ENCODE measurements at regions not wholly inside any gene's neighbourhood (a gene's known extent, or its start where the extent isn't known, plus 50 kb on each side); places are given as distances from the start of the nearest gene placed in this dataset.

DNA sequence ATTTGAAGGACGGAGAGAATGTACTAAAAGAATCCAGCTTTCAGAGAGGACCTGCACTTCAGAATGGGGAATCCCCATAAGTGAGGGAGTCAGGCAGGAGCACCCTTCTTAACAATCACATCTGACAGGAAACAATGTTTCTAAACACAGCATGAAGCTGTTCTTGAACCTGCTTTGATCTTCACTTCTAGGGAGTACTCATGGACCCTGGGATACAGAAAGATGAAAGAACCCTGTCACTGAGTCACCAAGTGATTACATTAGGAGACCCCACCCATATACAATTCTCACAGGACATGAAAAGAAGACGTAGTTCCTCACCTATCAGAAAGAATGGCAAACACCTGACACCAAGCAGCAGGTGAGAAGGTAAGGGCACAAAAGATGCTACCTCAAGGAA lies 296.9 kb upstream of the ZC3H12C start:
- no peak for DNase-seq

DNA sequence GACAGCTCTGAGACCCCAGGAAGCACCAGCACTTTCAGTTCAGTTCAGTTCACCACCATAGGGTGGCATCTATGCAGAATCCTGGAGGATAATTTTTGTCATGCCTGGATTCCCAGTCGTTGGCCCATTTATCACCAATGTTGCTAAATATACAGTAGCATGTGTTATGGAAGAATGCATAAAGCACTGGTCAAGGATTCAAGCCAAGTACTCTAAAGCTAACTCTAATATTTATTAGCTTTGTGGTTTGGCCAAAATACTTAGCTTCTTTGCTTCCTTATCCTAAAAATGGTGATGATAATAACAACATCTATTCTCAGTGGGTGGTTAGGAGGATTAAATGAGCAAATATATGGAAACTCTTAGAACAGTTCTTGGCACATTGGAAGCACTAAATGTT lies 294.7 kb upstream of the ZC3H12C start:
- DNase-seq: no peak

DNA sequence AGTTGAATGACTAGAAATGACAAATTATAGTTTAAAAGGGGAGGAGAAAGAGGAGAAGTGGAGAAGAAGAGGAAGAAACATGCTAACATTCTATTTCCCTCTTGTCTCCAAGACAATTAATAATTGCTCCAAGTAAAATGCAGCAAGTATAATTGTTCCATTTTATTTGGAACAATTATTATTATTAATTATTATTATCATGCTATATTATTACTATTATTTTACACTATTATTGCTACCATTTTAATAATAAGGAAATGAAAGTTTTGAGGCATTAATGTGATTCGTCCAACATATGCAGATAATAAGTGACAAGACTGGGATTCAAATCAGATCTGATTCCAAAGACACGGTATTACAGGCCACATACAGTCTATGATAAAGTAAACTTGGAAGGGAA lies 293.6 kb upstream of the ZC3H12C start:
- no peak for DNase-seq

DNA sequence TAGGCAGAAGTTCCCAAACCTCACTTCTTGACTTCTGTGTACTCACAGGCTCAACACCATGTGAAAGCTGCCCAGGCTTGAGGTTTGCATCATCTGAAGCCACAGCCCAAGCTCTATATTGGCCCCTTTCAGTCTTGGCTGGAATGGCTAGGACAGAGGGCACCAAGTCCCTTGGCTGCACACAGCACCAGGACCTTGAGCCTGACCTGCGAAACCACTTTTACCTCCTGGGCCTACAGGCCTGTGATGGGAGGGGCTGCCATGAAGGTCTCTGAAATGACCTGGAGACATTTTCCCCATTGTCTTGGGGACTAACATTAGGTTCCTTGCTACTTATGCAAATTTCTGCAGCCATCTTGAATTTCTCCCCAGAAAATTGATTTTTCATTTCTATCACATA lies 288.3 kb upstream of the ZC3H12C start:
- DNase-seq: no peak

DNA sequence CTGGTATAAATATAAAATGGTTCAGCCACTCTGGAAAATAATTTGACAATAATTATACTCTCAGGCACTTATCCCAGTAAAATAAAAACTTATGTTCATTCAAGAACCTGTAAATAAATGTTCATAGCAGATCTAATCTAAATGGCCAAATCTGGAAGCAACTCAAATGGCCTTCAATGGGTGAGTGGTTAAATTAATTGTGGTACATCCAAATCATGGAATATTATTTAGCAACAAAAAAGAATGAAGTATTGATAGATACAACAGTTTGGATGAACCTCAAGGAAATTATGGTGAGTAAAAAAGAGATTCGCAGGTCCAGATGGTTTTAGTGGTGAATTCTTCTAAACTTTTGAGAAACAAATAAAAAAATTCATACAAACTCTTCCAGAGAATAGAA lies 287.0 kb upstream of the ZC3H12C start:
- no peak for DNase-seq

DNA sequence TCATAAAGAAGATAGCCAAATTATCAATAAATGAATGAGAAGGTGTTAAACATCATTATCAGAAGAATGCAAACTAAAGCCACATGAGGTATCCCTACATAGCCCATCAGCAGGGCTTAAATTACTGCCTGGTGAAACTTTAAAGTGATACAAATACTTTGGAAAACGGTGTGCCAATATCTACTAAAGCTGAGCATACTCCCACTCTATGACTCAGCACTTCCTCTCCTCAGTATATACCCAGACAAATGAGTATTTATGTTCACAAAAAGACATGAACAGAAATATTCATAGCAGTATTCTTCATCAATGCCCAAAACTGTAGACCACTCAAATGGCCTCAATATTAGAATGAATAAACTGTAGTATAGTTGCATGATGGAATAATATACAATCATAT lies 284.6 kb upstream of the ZC3H12C start:
- DNase-seq: no peak

DNA sequence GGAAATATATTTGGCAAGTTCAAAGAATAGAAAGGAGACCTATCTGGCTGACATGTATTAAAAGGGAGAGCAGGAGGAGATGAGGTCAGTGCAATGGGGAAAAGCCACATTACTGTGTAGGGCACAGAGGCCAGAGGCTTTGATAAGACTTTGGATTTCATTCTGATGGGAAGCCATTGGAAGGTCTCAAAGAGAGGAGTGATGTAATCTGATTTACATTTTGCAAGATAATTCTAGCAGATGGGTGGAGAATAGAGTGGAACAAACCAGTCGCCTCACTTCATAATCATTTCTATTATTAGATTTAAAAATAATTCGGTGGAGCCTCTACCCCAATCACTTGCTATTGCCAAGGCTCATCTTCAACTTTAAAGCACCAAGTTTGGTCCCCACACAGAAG lies 278.4 kb upstream of the ZC3H12C start:
- DNase-seq: no peak

DNA sequence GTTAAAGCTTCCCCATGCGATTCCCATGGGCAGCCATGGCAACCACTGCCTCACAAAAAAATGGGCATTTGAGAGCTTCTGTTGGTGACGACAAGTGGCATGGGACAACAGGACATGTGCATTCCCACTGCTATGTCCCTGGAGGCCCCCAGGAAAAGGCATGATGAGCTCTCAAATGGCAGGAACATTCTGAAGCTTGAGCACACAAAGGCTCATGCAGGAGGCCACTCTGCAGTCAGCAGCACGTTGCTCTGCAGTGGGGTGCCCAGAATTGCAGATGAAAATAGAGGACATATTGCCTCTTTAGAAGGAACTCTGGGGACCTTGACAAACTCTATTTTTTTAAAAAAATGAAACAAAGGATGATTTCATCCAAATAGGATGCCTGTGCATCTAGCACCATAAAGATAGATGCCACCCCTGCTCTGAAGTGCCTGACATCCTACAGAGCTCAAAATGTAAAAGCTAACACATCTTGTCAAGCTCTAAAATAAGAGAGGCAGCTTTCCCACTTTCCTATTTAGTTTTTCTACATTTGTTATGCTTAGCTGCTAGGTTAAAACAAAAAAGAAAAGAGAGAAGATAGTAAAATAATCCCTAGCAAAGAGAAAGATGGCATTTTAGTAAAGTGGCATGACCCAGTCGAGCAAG lies 277.6 kb upstream of the ZC3H12C start:
- DNase-seq: no peak

DNA sequence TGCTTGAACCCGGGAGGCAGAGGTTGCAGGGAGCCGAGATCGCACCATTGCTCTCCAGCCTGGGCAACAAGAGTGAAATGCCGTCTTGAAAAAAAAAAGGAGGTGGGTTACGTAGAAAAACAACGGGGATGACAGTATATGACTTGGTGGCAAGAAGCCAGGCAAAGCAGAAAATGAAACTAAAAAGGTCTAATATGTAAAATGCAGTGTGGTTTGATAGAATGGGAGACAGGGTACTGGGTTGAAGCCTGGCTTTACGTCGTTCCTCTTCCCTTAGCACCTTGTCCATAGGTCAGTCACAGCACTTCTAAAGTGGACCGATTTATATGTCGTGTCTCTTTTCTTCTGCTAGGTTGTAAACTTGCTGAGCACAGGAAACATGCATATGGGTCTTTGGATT lies 274.9 kb upstream of the ZC3H12C start:
- no peak for DNase-seq

DNA sequence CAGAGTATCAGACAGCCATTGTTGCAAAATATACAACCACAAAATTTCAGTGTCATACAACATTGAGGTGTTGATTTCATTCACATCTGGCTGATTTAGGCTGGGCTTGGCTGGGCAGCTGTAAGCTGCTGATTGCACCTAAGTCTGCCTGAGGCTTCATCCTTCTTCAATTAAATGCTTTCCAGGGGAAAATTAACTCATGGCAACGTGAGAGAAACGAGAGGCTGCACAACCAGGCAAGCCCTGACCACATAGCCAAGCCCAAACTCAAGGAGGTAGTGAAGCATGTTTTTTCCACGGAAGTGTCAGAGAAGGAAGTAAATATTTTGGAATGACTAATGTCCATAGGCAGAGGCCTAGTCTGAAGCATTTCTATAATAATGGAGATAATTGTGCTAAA lies 273.8 kb upstream of the ZC3H12C start:
- DNase-seq: no peak

DNA sequence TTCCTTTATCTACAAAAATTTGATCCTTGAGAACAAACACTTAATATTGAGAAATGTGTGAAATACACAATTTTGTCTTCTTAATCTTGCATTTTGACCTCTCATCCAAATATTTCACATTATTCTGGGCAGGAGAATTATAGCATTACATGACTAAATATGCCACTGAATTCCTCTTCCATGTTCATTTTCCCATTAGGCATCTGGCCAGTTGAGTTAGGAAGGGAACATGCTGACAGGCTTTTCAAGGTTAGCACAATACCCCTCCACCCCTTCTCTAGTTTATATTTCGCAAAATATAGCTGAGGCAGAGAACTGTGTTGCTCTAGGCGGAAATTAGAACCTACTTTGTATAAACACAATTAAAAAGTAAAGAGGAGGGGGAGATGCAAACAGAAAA lies 271.7 kb upstream of the ZC3H12C start:
- DNase-seq: no peak

DNA sequence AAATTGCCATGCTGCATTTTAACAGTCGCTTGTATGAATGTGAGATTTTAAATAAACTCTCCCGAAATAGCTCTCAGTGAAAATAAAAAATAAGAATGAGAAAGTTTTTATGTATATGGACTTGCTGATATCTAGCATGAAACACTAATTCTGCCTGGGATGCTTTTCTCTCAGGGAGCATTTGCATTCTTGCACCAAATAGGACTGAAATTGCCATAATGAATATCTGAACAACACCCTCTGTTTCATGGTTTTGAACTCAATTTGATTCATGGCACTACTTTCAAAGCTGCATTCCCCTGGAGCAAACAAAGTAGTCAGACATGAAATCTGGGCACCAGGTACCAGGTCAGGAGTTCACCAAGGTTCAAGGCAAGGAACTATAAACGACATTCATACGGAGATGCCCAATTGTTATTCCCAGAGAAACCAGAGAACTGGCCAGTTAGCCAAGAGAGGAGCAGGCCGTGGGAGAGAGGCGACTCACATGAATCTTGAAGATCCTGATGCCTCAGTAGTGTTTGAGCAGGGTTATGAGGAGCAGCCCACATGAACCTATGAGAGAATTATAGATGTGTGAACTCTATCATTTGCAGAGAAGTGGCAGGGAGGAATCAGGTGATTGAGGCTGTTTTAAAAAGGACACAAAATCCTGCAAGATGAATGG lies 270.6 kb upstream of the ZC3H12C start:
- no peak for DNase-seq

DNA sequence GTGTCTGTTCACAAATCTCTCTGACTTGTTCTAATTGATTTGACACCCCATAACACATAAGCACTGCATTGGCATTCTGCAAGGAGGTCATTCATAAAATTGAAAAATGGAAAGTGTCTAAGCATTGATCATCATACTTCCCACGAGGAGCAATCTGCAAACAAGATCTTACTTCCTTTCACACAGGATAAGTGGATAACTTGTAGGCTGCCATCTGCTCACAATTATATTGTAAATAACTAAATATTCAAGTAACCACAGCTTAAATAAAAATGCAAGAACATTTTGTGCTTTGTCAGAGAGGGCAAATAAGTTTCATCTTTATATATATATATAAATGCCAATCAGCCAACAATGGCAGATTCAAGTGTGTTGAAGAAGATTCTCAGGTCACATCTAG lies 264.8 kb upstream of the ZC3H12C start:
- no peak for DNase-seq

DNA sequence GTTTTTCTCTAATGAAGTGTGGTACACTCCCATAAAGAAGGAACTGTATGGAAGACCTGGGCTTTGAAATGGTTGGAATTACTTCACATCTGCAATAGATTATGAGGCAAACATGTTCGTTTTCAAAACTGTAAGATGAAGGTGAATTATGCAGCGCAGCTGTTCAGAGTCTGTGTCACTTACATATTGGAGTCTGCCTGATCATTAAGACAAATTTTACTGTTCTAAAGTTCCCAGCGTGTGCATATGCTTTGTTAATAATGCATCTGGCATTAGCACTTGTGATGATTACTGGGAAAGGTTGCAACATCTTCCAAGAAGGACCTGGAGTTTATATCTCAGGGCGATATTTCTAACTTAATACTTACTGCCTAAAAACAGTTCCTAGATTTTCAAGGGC lies 255.2 kb upstream of the ZC3H12C start:
- no peak for DNase-seq

DNA sequence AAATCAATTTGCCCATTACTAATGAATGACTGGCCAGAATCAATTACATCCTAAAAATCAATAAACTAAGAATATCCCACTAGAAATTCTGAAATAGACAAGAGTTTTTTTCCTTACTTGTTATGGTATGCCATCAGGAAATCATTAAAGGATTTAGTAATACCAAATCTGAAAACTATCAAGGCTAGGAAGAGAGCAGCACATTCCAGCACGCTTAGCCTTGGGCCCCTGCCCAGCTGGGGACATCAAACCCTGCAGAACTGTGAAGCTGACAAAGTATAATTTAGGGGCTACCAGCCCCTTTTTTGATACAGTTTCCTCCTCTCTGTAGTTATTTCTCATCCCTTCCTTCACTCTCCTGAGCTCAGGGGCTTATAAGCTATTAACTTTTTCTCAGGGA lies 247.8 kb upstream of the ZC3H12C start:
- DNase-seq: no peak

DNA sequence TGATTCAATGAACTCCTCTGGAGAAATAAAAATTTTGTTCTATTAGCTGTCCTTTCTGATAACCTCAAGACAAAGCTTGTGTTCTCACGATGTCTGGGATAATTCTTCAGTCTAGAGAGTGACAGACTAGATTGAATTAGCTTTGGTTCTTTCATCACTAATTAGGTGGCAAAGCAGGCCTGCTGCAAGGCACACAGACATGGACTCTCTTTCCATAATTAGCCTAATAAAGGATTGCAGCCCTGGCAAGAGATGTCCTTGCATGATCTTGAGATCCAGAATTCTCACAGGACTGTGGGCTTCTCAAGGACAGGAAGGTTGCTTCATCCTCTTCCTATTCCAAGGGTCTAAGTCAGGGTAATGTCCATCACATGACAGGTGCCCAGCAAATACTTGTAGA lies 245.6 kb upstream of the ZC3H12C start:
- DNase-seq: no peak

DNA sequence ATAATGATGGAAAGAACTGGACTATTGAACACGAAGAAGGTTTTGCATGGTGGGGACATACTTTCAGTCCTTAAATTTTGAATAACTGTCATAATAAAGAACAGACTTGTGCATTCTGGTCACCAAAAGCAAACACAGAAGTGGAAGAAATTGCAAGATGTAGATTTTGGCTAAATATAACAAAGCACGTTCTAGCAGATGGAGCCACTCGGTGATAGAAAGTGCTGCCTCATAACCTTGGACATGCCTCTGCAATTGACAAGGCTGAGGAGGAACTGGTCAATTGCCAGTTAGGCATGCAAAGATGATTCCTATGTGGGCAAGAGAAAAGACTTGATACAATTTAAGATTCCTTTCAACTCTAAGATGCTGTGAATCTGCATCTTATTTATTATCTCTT lies 244.1 kb upstream of the ZC3H12C start:
- no peak for DNase-seq

DNA sequence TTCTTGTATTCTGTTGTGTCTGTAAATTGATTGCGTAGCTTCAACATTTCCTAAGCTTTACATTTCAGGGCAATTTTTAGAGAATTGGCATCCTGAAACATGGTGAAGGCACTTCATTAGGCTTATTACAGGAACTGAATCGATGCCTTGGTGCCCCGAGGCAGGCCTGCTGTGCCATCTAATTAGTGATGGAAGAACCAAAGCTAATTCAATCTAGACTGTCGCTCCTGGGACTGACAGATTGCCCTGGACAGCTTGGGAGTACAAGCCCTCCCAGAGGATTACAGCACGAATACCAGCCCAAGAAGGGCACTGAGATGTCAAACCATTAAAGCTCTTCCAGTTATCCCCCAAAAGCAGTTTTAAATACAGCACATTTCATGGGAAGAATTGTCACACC lies 243.2 kb upstream of the ZC3H12C start:
- DNase-seq: no peak

DNA sequence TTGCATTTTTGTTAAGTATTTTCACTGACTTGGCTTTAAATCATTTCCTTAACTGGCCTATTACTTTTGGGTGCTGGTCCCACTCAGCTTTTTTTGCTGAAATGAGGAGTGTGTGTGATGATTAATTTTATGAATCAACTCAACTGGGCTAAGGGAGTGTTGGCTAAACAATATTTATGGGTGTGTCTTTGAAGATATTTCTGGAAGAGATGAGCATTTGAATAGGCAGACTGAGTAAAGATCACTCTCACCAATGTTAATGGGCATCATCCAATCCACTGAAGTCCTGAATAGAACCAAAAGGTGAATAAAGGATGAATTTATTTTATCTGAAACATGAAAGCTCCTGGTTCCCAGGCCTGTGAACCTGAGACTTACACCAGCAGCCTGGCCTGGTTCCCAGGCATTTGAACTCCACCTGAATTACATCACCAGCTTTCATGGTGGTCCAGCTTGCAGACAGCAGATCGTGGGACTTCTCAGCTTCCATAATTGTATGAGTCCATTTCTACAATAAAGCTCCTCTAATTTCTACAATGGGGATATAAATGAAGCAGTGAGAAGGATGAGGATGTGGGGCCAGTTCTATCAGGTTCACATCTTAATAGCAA lies 241.3 kb upstream of the ZC3H12C start:
- no peak for DNase-seq

DNA sequence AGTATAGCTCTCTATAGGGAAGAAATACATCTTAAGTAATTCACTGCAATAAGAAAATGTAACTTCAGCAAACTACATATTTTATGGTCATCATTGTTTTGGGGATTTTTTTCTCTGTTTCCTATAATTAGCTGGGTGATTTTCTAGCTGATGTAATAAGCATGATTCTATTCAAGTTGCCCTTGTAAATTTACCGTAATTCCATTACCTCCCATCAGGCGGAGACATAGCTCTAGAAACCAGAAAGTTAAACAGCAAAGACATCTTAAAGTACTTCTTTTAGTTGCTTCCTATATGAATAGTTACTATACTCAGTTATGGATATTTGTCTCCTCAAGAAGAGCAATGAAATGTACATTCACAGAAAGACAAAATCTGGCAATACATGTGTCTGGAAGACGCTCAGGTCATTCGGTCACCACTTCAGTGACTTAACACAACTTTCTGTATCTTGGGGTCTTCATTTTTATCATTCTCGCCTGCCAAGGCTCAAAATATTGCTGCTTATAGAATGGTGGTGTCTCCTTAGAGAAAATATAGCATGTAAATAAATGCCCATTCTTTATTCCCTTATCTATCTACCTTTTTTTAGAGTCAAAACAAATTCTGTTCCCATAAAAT lies 239.9 kb upstream of the ZC3H12C start:
- no peak for DNase-seq

DNA sequence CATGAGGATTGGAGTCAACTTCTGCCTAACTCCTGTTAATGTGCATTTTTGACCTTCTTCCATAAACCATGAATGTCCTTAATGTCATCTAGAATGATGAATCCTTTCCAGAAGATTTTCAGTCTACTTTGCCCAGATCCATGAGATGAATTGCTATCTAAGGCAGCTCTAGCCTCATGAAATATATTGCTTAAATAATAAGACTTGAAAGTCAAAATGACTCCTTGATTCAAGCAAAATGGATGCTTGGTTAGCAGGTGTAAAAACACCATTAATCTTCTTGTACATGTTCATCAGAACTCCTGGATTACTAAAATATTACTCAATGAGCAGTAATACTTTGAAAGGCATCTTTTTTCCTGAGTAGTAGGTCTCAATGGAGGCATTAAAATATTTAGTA lies 238.5 kb upstream of the ZC3H12C start:
- DNase-seq: no peak

DNA sequence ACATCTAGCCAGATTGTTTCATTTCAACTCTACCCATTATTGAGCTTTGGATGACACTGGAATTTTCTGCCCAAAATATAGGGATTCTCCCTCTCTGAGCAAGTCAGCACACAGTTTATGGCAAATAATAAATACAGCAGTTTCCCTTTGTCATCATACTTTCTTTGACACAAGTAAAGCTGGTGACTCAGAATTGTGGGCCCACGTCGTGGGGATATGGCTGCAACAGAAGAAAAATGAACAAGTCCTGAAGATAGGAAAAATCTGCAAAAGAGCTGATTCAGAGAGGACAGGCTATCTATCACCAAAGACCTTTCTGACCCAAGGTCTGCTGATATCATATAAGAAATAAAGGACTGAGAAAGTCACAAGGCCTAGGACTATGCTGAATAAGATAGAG lies 236.3 kb upstream of the ZC3H12C start:
- DNase-seq: no peak

DNA sequence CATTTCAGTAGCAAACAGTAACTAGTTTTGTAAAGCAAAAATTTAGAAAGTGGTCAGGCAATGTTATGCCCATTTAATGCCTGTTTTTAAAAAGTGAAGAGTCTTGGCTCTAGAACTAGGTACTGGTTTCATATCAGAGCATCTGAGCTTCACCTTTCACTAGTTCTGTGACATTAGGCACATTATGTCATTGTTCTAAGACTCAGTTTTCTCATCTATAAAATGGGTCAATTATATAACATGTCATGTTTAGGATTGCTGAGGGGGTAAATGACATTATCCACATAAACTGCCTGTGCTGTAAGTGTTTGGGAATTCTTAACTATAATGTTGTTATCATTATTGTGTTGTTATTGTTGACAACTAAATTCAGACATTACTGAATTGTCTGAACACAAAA lies 235.6 kb upstream of the ZC3H12C start:
- no peak for DNase-seq
